ENCODE measurements at regions not wholly inside any gene's neighbourhood (a gene's known extent, or its start where the extent isn't known, plus 50 kb on each side); places are given as distances from the start of the nearest gene placed in this dataset.

DNA sequence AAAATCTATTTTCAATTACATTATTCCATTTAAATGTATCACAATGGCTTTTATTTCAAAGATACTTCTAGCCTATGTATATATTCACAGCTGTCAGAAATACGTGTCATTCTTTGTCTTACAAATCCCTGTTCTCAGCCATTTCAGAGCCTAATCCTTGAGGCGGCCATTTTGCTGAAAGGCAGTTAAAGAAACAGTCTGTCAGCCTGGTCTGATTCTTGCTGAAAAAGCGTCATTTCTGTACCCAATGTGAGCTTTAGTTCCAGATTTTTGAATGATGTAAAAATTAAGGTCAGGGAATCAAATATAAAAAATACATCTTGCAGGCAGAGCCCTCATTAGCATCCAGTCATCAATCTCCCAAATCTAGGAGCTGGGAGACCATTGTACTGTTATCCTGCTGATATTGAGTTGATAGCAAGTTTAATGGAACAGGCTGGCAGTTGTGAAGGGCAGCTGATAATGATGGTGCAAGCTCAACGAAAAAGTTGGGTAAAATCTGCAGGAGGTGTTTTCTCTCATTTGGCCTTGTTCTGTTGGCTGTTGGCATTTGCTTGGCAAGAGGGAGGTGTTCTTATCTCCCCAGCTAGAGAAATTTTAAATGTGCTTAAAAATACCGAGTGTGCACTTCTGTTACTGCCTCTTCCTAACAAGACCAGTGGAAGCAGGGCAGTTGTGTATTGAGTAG is 314.8 kb downstream of the SOX4 start:
- CTCF ChIA-PET: no interaction called here
- Mint-ChIP-seq H3K36me3 (ENCODE audit: insufficient read depth, unreplicated experiment) (peaks cover 3% of the 10 kb centered on the region), H3K9me3 (ENCODE audit: low read depth, unreplicated experiment) (peaks cover 2% of the 10 kb centered on the region), H3K4me1 (ENCODE audit: low read depth, unreplicated experiment) (peaks cover 4% of the 10 kb centered on the region), H3K4me3 (ENCODE audit: low read depth, unreplicated experiment) (no peak overlapping the region), H3K27me3 (ENCODE audit: unreplicated experiment) (no peaks in the 10 kb centered on the region), H3K27ac (ENCODE audit: unreplicated experiment) (no peak overlapping the region)
- no TSS peak for BruUV-seq (replicated peaks)
- TF ChIP-seq, protein P1, sequence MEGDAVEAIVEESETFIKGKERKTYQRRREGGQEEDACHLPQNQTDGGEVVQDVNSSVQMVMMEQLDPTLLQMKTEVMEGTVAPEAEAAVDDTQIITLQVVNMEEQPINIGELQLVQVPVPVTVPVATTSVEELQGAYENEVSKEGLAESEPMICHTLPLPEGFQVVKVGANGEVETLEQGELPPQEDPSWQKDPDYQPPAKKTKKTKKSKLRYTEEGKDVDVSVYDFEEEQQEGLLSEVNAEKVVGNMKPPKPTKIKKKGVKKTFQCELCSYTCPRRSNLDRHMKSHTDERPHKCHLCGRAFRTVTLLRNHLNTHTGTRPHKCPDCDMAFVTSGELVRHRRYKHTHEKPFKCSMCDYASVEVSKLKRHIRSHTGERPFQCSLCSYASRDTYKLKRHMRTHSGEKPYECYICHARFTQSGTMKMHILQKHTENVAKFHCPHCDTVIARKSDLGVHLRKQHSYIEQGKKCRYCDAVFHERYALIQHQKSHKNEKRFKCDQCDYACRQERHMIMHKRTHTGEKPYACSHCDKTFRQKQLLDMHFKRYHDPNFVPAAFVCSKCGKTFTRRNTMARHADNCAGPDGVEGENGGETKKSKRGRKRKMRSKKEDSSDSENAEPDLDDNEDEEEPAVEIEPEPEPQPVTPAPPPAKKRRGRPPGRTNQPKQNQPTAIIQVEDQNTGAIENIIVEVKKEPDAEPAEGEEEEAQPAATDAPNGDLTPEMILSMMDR (IDR thresholded peaks at IDR 0.05; ENCODE audit: unreplicated experiment): no peak
- DNase-seq: no peak
- intact Hi-C loops (cut with micrococcal nuclease; ENCODE audit: unreplicated experiment): no loop called here

DNA sequence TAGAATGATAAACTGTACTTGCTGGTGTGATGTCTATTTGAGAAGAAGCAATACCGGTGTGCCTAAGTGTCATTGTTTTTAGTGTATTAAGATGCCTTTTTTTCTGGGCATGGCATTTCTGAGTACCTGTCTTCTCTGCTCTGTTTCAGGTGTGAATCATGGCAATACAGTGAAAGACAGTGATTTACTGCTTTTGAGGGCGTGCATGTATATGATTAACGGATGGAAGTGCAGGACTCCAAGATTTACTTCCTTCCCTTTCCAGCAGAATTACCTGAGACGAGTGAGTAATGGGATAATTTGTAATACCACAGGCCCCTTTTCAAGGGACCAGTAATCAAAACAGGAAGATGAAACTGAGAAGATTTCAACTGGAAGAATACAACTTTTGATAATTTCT is 315.8 kb downstream of the SOX4 start:
- TF ChIP-seq, protein P1 (IDR thresholded peaks at IDR 0.05; ENCODE audit: unreplicated experiment): no peak
- no TSS peak for BruUV-seq (replicated peaks)
- Mint-ChIP-seq H3K27me3 (ENCODE audit: unreplicated experiment) (no peaks in the 10 kb centered on the region), H3K9me3 (ENCODE audit: low read depth, unreplicated experiment) (no peaks in the 10 kb centered on the region), H3K4me3 (ENCODE audit: low read depth, unreplicated experiment) (no peak overlapping the region), H3K36me3 (ENCODE audit: insufficient read depth, unreplicated experiment) (peaks cover 13% of the 10 kb centered on the region), H3K4me1 (ENCODE audit: low read depth, unreplicated experiment) (peaks cover 14% of the 10 kb centered on the region), H3K27ac (ENCODE audit: unreplicated experiment) (no peak overlapping the region)
- CTCF ChIA-PET: no interaction called here
- no peak for DNase-seq
- intact Hi-C loops (cut with micrococcal nuclease; ENCODE audit: unreplicated experiment): no loop called here

DNA sequence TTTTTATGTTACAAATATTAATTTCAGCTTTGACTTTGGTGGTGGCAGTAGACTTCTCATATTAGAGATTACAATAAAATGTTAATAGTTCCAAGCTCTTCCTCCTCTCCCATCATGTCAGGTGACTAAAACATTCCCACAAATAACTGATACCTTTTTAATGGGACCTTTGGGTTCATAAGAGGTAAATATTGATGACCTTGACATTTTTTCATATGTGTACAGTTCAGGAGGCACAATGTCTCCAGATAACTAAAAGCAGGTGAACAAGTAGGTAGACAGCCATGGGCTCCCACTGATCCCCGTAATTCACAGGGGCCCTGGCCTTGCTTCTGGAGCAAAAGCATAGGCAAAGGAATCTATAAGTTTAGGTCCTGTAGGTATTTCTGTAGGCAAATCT is 317.7 kb downstream of the SOX4 start:
- intact Hi-C loops (cut with micrococcal nuclease; ENCODE audit: unreplicated experiment): no loop called here
- Mint-ChIP-seq H3K36me3 (ENCODE audit: insufficient read depth, unreplicated experiment) (peaks cover 13% of the 10 kb centered on the region), H3K27me3 (ENCODE audit: unreplicated experiment) (no peaks in the 10 kb centered on the region), H3K9me3 (ENCODE audit: low read depth, unreplicated experiment) (no peaks in the 10 kb centered on the region), H3K27ac (ENCODE audit: unreplicated experiment) (no peak overlapping the region), H3K4me3 (ENCODE audit: low read depth, unreplicated experiment) (no peak overlapping the region), H3K4me1 (ENCODE audit: low read depth, unreplicated experiment) (peaks cover 29% of the 10 kb centered on the region)
- BruUV-seq (replicated peaks): no TSS peak
- no peak for DNase-seq
- TF ChIP-seq, protein P1 (IDR thresholded peaks at IDR 0.05; ENCODE audit: unreplicated experiment): no peak
- CTCF ChIA-PET: no interaction called here

DNA sequence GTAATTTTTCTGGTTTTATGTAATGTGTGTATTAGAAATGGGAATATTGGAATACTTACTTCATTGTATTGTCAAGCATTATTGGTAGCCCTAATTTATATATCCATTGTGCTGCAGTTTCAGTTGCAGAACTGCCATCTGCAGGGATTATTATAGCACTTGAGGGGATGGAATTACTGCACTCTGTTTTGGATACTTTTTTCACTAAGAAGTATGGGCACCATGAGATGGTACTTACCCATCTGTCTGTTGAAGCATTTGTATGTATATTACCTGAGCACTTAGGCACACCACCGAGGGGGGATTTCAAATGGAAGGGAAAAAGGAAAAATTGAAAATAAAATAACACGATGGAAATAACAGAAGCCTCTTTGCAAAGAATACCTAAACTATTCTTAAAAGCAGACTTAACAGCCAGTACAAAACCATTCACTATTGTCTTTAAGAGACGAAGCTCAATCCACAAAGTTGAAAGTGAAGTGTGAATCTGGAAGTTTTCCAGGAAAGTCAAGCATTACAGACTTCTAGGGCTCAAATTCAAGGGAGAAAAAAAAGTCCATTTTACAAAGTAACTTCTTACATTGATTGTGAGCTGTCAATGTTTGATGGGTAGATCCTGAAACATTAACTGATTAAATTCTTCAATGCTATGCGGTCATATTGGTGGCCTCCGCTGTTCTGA is 318.7 kb downstream of the SOX4 start:
- BruUV-seq (replicated peaks): no TSS peak
- intact Hi-C loops (cut with micrococcal nuclease; ENCODE audit: unreplicated experiment): no loop called here
- TF ChIP-seq, protein P1 (IDR thresholded peaks at IDR 0.05; ENCODE audit: unreplicated experiment): no peak
- DNase-seq: no peak
- no peak overlapping the region for H3K27ac Mint-ChIP-seq (ENCODE audit: unreplicated experiment)
- H3K36me3 Mint-ChIP-seq (ENCODE audit: insufficient read depth, unreplicated experiment): peaks cover 13% of the 10 kb centered on the region
- CTCF ChIA-PET: interaction anchor here (0.5 to 0.9 kb wide), 2 partner anchors 13 to 37 kb away, joined by 3 read pairs; no protein-coding TSS in a partner anchor
- peaks cover 34% of the 10 kb centered on the region for H3K4me1 Mint-ChIP-seq (ENCODE audit: low read depth, unreplicated experiment)
- no peak overlapping the region for H3K4me3 Mint-ChIP-seq (ENCODE audit: low read depth, unreplicated experiment)
- no peaks in the 10 kb centered on the region for H3K9me3 Mint-ChIP-seq (ENCODE audit: low read depth, unreplicated experiment)
- H3K27me3 Mint-ChIP-seq (ENCODE audit: unreplicated experiment): no peaks in the 10 kb centered on the region

All from Calu3 (cell line).